Endothelial cell of umbilical vein (primary cell): ENCODE measurements at regions not wholly inside any gene's neighbourhood (a gene's known extent, or its start where the extent isn't known, plus 50 kb on each side); places are given as distances from the start of the nearest gene placed in this dataset.
A peak's percentile ranks its signal among the peaks of the same experiment; 100 is the strongest.

ENCODE experiments used
- CTCF ChIP-seq, 2 donors: IDR thresholded peaks; 1 replicate in 1 of 2; 2 replicates in 1 of 2; pipeline ENCODE4 v1.5.1; 2011; ENCODE audit warnings: low read length in 2 of 2, mild to moderate bottlenecking in 2 of 2, moderate library complexity in 2 of 2, control low read depth in 1 of 2, inconsistent platforms in 1 of 2, low read depth in 1 of 2; ENCODE audit not compliant: insufficient read depth in 1 of 2; ENCODE audit errors: extremely low read depth in 1 of 2
- EZH2 ChIP-seq: IDR thresholded peaks from 2 replicates; pipeline ENCODE4 v1.6.1; 2012; ENCODE audit warnings: borderline replicate concordance, low read depth, mild to moderate bottlenecking, moderate library complexity, low read length, inconsistent platforms; ENCODE audit not compliant: severe bottlenecking
- GATA2 ChIP-seq: IDR thresholded peaks from 2 replicates; pipeline ENCODE4 v1.7.0; 2011; ENCODE audit warnings: low read depth, mild to moderate bottlenecking, moderate library complexity, mixed read lengths, low read length; ENCODE audit not compliant: insufficient read length, insufficient read depth
- JUN ChIP-seq: IDR thresholded peaks from 2 replicates; pipeline ENCODE4 v1.6.1; 2011; ENCODE audit warnings: borderline replicate concordance, low read depth; ENCODE audit not compliant: insufficient read length, insufficient read depth
- POLR2A ChIP-seq: IDR thresholded peaks from 2 replicates; pipeline ENCODE4 v1.6.1; 2012; ENCODE audit warnings: low read depth, mild to moderate bottlenecking, control low read depth, low read length
- POLR2AphosphoS5 ChIP-seq: IDR thresholded peaks from 2 replicates; pipeline ENCODE4 v1.6.1; 2012; ENCODE audit warnings: low read depth, mild to moderate bottlenecking, control low read depth, low read length, moderate library complexity; ENCODE audit not compliant: insufficient read depth

GRCh38 chr17:73710095-73710592 lies 65.9 kb upstream of the SDK2 start:
- TF ChIP-seq CTCF (IDR thresholded peaks at IDR 0.05; ENCODE audit: extremely low read depth in 1 of 2, insufficient read depth in 1 of 2, low read depth in 1 of 2, low read length in 2 of 2) (peak; percentile 45 to 51), GATA2 (no peak), EZH2 (no peak), POLR2AphosphoS5 (no peak), POLR2A (no peak), JUN (no peak)
